Panc1 (cell line): ENCODE measurements at regions not wholly inside any gene's neighbourhood (a gene's known extent, or its start where the extent isn't known, plus 50 kb on each side); places are given as distances from the start of the nearest gene placed in this dataset.

Source experiments
- POLR2AphosphoS5 ChIP-seq: IDR thresholded peaks from 2 replicates; pipeline ENCODE4 v1.6.1; 2012; ENCODE audit warnings: mild to moderate bottlenecking, low read depth, low read length, moderate library complexity
- SIN3A ChIP-seq: IDR thresholded peaks from 2 replicates; pipeline ENCODE4 v1.6.1; 2012; ENCODE audit warnings: low read depth, mild to moderate bottlenecking, low read length, moderate library complexity, borderline replicate concordance; ENCODE audit not compliant: insufficient read depth
- TCF7L2 ChIP-seq: IDR thresholded peaks from 2 replicates; pipeline ENCODE4 v1.6.1; 2011; ENCODE audit warnings: mild to moderate bottlenecking, low read depth, low read length, inconsistent platforms
- TF ChIP-seq, protein P1 (sequence below): fragments of 450-650 bp; IDR thresholded peaks from 2 replicates; pipeline ENCODE4 v1.5.1; 2017; ENCODE audit warnings: mild to moderate bottlenecking
- TF ChIP-seq, protein P2 (sequence below), 2 experiments: IDR thresholded peaks; 2 replicates each; pipeline ENCODE4 v1.6.1; 2011 to 2012; ENCODE audit warnings: low read depth in 2 of 2, control low read depth in 1 of 2, low read length in 1 of 2, mild to moderate bottlenecking in 1 of 2, moderate library complexity in 1 of 2; ENCODE audit not compliant: insufficient read depth in 1 of 2

DNA sequence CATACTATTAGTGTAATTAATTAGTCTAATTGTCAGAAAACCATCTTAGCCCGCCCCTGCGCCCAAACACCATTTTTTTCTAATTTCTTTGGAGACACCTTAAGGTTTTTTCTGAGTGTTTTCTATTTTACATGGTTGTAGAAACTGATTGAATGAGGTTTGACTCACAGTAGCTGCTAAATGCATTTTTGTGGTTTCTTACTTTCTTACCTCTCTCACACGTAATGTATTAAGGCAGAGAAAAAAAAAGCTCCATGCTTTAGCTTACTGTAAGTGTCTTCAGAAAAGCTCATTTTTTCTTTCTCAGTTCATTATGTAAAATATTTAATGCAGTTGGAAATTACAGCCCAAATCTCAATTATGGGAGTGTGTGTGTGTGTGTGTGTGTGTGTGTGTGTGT lies 548.5 kb upstream of the LRRTM4 start:
- TF ChIP-seq, protein P1, sequence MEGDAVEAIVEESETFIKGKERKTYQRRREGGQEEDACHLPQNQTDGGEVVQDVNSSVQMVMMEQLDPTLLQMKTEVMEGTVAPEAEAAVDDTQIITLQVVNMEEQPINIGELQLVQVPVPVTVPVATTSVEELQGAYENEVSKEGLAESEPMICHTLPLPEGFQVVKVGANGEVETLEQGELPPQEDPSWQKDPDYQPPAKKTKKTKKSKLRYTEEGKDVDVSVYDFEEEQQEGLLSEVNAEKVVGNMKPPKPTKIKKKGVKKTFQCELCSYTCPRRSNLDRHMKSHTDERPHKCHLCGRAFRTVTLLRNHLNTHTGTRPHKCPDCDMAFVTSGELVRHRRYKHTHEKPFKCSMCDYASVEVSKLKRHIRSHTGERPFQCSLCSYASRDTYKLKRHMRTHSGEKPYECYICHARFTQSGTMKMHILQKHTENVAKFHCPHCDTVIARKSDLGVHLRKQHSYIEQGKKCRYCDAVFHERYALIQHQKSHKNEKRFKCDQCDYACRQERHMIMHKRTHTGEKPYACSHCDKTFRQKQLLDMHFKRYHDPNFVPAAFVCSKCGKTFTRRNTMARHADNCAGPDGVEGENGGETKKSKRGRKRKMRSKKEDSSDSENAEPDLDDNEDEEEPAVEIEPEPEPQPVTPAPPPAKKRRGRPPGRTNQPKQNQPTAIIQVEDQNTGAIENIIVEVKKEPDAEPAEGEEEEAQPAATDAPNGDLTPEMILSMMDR: no peak
- TF ChIP-seq, protein P2, sequence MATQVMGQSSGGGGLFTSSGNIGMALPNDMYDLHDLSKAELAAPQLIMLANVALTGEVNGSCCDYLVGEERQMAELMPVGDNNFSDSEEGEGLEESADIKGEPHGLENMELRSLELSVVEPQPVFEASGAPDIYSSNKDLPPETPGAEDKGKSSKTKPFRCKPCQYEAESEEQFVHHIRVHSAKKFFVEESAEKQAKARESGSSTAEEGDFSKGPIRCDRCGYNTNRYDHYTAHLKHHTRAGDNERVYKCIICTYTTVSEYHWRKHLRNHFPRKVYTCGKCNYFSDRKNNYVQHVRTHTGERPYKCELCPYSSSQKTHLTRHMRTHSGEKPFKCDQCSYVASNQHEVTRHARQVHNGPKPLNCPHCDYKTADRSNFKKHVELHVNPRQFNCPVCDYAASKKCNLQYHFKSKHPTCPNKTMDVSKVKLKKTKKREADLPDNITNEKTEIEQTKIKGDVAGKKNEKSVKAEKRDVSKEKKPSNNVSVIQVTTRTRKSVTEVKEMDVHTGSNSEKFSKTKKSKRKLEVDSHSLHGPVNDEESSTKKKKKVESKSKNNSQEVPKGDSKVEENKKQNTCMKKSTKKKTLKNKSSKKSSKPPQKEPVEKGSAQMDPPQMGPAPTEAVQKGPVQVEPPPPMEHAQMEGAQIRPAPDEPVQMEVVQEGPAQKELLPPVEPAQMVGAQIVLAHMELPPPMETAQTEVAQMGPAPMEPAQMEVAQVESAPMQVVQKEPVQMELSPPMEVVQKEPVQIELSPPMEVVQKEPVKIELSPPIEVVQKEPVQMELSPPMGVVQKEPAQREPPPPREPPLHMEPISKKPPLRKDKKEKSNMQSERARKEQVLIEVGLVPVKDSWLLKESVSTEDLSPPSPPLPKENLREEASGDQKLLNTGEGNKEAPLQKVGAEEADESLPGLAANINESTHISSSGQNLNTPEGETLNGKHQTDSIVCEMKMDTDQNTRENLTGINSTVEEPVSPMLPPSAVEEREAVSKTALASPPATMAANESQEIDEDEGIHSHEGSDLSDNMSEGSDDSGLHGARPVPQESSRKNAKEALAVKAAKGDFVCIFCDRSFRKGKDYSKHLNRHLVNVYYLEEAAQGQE (IDR thresholded peaks at IDR 0.05; ENCODE audit: insufficient read depth in 1 of 2, low read depth in 2 of 2, low read length in 1 of 2): no peak
- no peak for TF ChIP-seq POLR2AphosphoS5
- no peak for TF ChIP-seq SIN3A
- TF ChIP-seq TCF7L2: no peak
